Keratinocyte (primary cell): ENCODE measurements at regions not wholly inside any gene's neighbourhood (a gene's known extent, or its start where the extent isn't known, plus 50 kb on each side); places are given as distances from the start of the nearest gene placed in this dataset.

Source experiments
- EZH2 ChIP-seq: IDR thresholded peaks from one replicate; pipeline ENCODE4 v1.6.1; 2012; ENCODE audit warnings: inconsistent platforms, mild to moderate bottlenecking, low read length, moderate library complexity
- TF ChIP-seq, protein P1 (sequence below), 3 experiments: IDR thresholded peaks in 1 of 3; conservative IDR thresholded peaks in 1 of 3; optimal IDR thresholded peaks in 1 of 3; 2 replicates in 2 of 3; 3 replicates in 1 of 3; pipeline versions ENCODE3 to v1.5.1; 2011; ENCODE audit warnings: low read length in 3 of 3, mild to moderate bottlenecking in 3 of 3, moderate library complexity in 2 of 3, control low read depth in 1 of 3, inconsistent platforms in 1 of 3; ENCODE audit not compliant: insufficient read depth in 2 of 3; ENCODE audit errors: extremely low read depth in 1 of 3

GRCh38 chr1:168488138-168488537 is 55.7 kb downstream of the XCL2 start:
- TF ChIP-seq, protein P1, sequence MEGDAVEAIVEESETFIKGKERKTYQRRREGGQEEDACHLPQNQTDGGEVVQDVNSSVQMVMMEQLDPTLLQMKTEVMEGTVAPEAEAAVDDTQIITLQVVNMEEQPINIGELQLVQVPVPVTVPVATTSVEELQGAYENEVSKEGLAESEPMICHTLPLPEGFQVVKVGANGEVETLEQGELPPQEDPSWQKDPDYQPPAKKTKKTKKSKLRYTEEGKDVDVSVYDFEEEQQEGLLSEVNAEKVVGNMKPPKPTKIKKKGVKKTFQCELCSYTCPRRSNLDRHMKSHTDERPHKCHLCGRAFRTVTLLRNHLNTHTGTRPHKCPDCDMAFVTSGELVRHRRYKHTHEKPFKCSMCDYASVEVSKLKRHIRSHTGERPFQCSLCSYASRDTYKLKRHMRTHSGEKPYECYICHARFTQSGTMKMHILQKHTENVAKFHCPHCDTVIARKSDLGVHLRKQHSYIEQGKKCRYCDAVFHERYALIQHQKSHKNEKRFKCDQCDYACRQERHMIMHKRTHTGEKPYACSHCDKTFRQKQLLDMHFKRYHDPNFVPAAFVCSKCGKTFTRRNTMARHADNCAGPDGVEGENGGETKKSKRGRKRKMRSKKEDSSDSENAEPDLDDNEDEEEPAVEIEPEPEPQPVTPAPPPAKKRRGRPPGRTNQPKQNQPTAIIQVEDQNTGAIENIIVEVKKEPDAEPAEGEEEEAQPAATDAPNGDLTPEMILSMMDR (optimal IDR thresholded peaks at IDR 0.05 in 1 of 3, IDR thresholded peaks at IDR 0.05 in 1 of 3, conservative IDR thresholded peaks at IDR 0.05 in 1 of 3; ENCODE audit: extremely low read depth in 1 of 3, insufficient read depth in 2 of 3, low read length in 3 of 3) = no peak
- no peak for TF ChIP-seq EZH2
